ENCODE measurements at regions not wholly inside any gene's neighbourhood (a gene's known extent, or its start where the extent isn't known, plus 50 kb on each side); places are given as distances from the start of the nearest gene placed in this dataset.
"Not testable (repeated sequence)": the region's sequence is repeated elsewhere in the genome, so short reads cannot be mapped to it uniquely, and the experiment has no call there.

- DNase-seq, result no peak
These were observed 79.3 kb upstream of the SHANK2 start for GRCh38 chr11:71331631-71332030.

GRCh38 chr11:71330996-71331395 lies 78.6 kb upstream of the SHANK2 start:
- DNase-seq, result no peak

GRCh38 chr11:71330349-71330748 lies 78.0 kb upstream of the SHANK2 start:
- no peak for DNase-seq

DNA sequence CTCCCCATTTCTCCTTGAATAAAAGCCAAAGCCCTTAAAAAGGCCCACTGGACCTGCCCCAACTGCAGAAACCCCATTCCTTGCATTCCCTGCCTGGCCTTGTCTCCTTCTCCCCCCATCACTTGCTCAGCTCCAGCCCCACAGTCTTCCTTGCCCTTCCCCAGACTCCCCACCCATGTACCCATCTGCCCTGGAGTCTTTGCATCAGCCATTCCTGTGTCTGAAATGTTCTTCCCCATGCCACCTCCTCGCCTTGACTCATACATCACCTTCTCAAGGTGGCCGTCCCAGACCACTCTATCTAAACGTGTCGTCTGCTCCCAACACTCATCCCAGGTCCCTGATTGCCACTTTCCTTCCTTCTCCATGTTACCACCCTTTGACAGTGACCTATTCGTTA lies 77.4 kb upstream of the SHANK2 start:
- DNase-seq, result no peak

DNA sequence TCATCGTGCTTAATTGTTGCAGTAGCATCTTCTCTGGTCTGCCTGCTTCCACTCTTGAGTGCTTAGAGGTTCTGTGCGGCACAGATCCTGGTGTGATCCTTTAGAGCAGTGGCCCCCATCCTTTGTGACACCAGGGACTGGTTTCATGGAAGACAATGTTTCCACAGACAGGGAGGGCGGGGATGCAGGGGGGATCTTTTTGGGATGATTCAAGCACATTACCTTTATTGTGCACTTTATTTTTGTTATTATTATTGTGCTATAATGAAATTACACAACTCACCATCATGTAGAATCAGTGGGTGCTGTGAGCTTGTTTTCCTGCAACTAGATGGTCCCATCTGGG lies 76.8 kb upstream of the SHANK2 start:
- no peak for DNase-seq

- no peak for DNase-seq
These were observed 75.0 kb upstream of the SHANK2 start for GRCh38 chr11:71327156-71328085.

- DNase-seq, result no peak
These were observed 74.1 kb upstream of the SHANK2 start for GRCh38 chr11:71326328-71326940.

GRCh38 chr11:71325418-71326327 lies 73.3 kb upstream of the SHANK2 start:
- DNase-seq, result no peak

DNA sequence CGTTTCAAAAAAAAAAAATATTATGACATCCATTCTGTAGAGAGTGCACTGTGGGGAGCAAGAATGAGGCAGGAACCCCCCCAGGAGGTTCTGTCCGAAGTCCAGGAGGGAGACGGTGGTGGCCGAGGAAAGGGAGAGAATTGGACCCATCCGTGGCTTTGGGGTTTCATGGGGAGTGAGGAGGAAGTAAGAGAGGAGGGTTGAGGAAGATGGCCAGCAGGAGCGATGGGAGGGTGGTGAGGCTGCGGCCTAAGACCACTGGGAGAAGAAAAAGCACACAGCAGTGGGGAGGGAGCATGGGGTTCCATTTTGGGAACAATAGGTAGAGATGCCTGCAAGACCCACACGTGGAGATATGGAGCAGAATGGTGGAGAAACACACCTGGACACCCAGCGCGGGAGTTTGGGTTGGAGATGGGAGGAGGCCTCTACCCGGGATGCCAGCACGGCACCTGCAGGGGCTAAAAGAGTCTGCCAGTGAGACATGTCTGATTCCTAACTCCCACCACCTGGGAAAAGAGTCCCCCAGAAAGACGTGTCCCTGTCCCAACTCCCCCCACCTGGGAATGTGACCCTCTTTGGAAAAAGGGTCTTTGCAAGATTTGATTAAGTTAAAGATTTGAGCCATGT lies 72.5 kb upstream of the SHANK2 start:
- DNase-seq, result no peak

DNA sequence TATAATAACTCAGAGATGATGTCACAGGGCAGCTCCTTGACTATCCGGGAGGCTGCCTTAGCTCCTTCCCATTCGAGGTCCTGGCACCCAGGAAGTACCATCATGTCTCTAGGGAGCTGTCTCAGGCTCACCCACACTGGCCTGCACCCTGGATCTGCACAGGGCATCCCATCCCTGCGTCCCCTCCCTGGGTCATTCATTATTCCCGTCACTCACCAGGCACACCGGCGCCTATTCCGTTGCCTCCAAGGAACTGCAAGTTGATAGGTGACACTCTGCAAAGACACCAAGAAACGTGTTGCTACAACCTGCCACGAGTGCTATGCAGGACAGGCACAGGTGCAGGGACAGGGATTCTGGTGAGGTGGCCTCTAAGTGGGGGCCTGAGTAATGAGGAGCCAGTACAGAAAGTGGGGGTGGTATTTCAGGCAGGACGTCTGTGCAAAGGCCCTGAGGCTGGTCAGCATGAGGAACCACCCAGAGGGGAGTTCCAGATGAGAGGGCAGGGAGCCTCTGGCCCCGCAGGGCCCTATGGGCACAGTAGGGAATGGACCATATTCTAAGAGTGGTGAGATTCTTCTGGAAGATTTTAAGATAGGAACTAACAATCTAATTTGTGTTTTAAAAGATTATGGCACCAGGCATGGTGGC lies 71.6 kb upstream of the SHANK2 start:
- DNase-seq, result no peak

- DNase-seq, result no peak
These were observed 70.6 kb upstream of the SHANK2 start for GRCh38 chr11:71322861-71323582.

- DNase-seq, result no peak
These were observed 69.9 kb upstream of the SHANK2 start for GRCh38 chr11:71322192-71322735.

- no peak for DNase-seq
These were observed 69.2 kb upstream of the SHANK2 start for GRCh38 chr11:71321433-71322191.

GRCh38 chr11:71316701-71317100 lies 64.3 kb upstream of the SHANK2 start:
- DNase-seq, result no peak

GRCh38 chr11:71312616-71313015 lies 60.2 kb upstream of the SHANK2 start:
- not testable (repeated sequence) for DNase-seq

DNA sequence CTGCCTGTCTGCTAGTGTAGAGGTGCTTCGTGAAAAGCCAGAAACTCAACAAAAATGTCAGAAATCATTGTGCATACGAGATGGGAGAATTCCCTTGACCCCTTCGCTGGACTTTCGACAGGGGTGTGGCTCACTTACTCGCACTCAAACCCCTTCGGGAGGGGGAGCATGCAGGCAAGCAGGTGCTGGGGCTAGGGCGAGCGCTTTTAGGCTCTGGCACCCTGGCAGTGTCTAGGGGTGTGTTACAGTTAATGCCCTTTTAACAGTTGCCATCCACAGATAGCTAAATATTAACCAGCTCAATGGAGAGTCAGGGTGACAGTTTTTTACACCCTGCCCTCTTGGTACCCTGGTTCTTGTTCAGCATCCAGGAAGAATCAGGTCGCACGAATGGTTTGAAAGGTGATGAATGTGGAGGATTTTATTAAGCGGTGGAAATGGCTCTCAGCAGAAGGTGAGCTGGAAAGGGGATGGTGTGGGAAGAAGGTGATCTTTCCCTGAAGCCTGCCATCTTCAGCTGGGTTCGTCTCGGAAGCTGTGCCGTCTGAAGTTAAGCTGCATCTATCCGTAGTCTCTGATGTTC lies 59.6 kb upstream of the SHANK2 start:
- no peak for DNase-seq

DNA sequence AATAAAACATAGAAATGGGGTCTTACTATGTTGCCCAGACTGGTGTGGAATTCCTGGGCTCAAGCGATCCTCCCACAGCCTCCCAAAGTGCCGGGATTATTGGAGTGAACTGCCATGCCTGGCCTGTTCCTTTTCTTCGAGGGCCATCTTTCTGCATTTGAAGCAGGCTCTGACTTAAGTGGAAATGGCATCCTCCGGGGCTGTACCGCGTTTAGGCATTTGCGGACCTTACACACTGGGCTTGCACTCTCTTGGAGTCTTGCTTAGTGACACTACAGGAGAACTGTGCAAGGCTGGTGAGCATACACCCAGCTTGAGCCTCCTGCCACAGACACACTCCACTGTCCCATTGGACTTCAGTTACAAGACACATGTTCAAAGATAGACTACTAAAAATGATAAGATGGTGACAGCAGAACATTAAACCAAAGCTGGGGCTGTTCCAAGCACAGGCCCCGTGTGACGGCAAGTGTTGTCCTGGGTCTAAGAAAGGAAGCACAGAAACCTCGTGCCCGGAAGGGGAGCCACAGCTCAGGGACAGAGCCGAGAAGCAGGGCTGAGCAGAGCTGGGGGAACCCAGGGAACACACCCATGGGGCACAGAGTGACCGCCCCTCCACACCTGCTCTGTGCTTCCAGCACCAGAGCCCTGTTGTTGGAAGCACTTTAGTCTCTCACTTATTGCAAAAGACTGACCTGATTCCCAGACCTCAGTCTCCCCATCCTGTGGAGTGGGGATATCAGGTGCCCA lies 59.0 kb upstream of the SHANK2 start:
- DNase-seq, result no peak

GRCh38 chr11:71310184-71310583 lies 57.8 kb upstream of the SHANK2 start:
- DNase-seq, result no peak

- no peak for DNase-seq
These were observed 57.2 kb upstream of the SHANK2 start for GRCh38 chr11:71309611-71310010.

Data from OCI-M1 (cell line).